GM06990 (cell line): ENCODE measurements at regions not wholly inside any gene's neighbourhood (a gene's known extent, or its start where the extent isn't known, plus 50 kb on each side); places are given as distances from the start of the nearest gene placed in this dataset.

Experiments
- DNase-seq: peaks from one replicate; pipeline ENCODE4 v3.0.0-alpha.2; 2011; ENCODE audit not compliant: insufficient read length; ENCODE audit errors: extremely low read depth
- H3K27me3 ChIP-seq: replicated peaks from 2 replicates; pipeline ENCODE4 v1.6.0; 2011; ENCODE audit warnings: low read length; ENCODE audit not compliant: control insufficient read depth, insufficient read depth
- H3K36me3 ChIP-seq: 2 replicates; pipeline ENCODE4 v1.5.1; 2011; ENCODE audit warnings: low read length; ENCODE audit not compliant: control insufficient read depth, insufficient read depth
- H3K4me3 ChIP-seq: replicated peaks from 2 replicates; pipeline ENCODE4 v1.5.1; 2011; ENCODE audit warnings: low read depth, mild to moderate bottlenecking, control low read depth, low read length
- CTCF ChIP-seq: IDR thresholded peaks from 2 replicates; pipeline ENCODE4 v1.5.1; 2011; ENCODE audit warnings: low read length, control low read depth, mild to moderate bottlenecking, inconsistent platforms; ENCODE audit not compliant: insufficient read depth, poor library complexity, severe bottlenecking

- TF ChIP-seq CTCF = no peak
- no peak for DNase-seq
- no peaks in the 10 kb centered on the region for H3K36me3 ChIP-seq
- no peaks in the 10 kb centered on the region for H3K27me3 ChIP-seq
- H3K4me3 ChIP-seq = no peak overlapping the region
These were observed 59.5 kb upstream of the PPM1B start for GRCh38 chr2:44109166-44109565.

- no peaks in the 10 kb centered on the region for H3K36me3 ChIP-seq
- H3K4me3 ChIP-seq = no peak overlapping the region
- TF ChIP-seq CTCF = no peak
- DNase-seq = no peak
- no peaks in the 10 kb centered on the region for H3K27me3 ChIP-seq
These were observed 58.2 kb upstream of the PPM1B start for GRCh38 chr2:44110444-44110843.

GRCh38 chr2:44112096-44112495 is 56.6 kb upstream of the PPM1B start:
- H3K4me3 ChIP-seq = no peak overlapping the region
- no peaks in the 10 kb centered on the region for H3K27me3 ChIP-seq
- no peak for TF ChIP-seq CTCF
- no peak for DNase-seq
- no peaks in the 10 kb centered on the region for H3K36me3 ChIP-seq

- DNase-seq = no peak
- H3K27me3 ChIP-seq = no peaks in the 10 kb centered on the region
- no peaks in the 10 kb centered on the region for H3K36me3 ChIP-seq
- no peak for TF ChIP-seq CTCF
- no peak overlapping the region for H3K4me3 ChIP-seq
These were observed 52.4 kb upstream of the PPM1B start for GRCh38 chr2:44116319-44116718.

- DNase-seq = no peak
- no peak for TF ChIP-seq CTCF
- Histone ChIP-seq H3K4me3 (no peak overlapping the region), H3K36me3 (no peaks in the 10 kb centered on the region), H3K27me3 (no peaks in the 10 kb centered on the region)
These were observed 50.4 kb upstream of the PPM1B start for GRCh38 chr2:44118257-44118656.
